GM23338 (cell line): ENCODE measurements at regions not wholly inside any gene's neighbourhood (a gene's known extent, or its start where the extent isn't known, plus 50 kb on each side); places are given as distances from the start of the nearest gene placed in this dataset.

Experiments
- CREB1 ChIP-seq: fragments of 250-450 bp; sonication (Bioruptor Pico); IDR thresholded peaks from 2 replicates; pipeline ENCODE4 v1.5.0; 2020; ENCODE audit warnings: low read depth, mild to moderate bottlenecking, moderate library complexity
- EZH2 ChIP-seq: fragments of 200-600 bp; sonication (generic); IDR thresholded peaks from one replicate; pipeline ENCODE4 v1.8.0; 2017; ENCODE audit warnings: antibody characterized with exemption, mild to moderate bottlenecking, low read depth; ENCODE audit not compliant: unreplicated experiment
- EZH2phosphoT487 ChIP-seq: fragments of 200-600 bp; sonication (generic); IDR thresholded peaks from one replicate; pipeline ENCODE4 v1.8.1; 2018; ENCODE audit warnings: antibody characterized with exemption; ENCODE audit not compliant: unreplicated experiment
- JUNB ChIP-seq: IDR thresholded peaks from one replicate; pipeline ENCODE4 v1.6.1; 2016; ENCODE audit warnings: antibody characterized with exemption; ENCODE audit not compliant: unreplicated experiment
- POLR2AphosphoS5 ChIP-seq: IDR thresholded peaks from 2 replicates; pipeline ENCODE4 v1.6.1; 2016; ENCODE audit warnings: antibody characterized with exemption, low read depth
- ZNF114 ChIP-seq: fragments of 250-450 bp; sonication (Bioruptor Pico); IDR thresholded peaks from 2 replicates; pipeline ENCODE4 v1.5.0; 2020; ENCODE audit warnings: mild to moderate bottlenecking, moderate library complexity
- TF ChIP-seq, protein P1 (sequence below), 2 experiments: fragments of 200-600 bp in 1 of 2; sonication (generic) in 1 of 2; conservative IDR thresholded peaks; 2 replicates each; pipeline versions ENCODE4 v1.5.1 to v1.6.1; 2016 to 2017; ENCODE audit warnings: antibody characterized with exemption in 2 of 2, low read depth in 2 of 2, mild to moderate bottlenecking in 2 of 2, moderate library complexity in 1 of 2
- TF ChIP-seq, protein P2 (sequence below): IDR thresholded peaks from 2 replicates; pipeline ENCODE4 v1.6.1; 2016; ENCODE audit warnings: antibody characterized with exemption
- TF ChIP-seq, protein P3 (sequence below): IDR thresholded peaks from one replicate; pipeline ENCODE4 v1.6.1; 2018; ENCODE audit warnings: antibody characterized with exemption; ENCODE audit not compliant: unreplicated experiment

DNA sequence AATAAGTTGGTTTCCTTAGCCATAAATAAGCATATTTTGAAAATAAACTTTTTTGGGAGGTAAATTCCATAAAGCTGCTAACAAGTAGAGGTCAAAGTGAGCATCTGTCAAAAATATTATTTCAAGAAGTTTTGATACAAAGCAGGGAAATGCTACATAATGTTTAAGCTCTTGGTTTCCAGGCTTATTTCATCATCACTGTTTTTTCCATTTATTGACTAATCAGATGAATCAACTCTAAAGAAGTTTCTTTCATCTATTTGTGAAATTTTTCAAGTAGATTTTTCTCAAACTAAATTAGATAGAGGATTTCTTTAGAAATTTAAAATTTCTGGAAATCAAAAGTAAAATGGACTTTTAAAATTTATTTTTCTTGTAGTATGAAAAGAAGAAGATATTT lies 89.5 kb upstream of the TBX18 start:
- TF ChIP-seq EZH2phosphoT487 (no peak), POLR2AphosphoS5 (no peak), JUNB (no peak), CREB1 (CRISPR knock-in tag) (no peak), EZH2 (no peak), ZNF114 (CRISPR knock-in tag) (no peak)
- TF ChIP-seq, protein P1, sequence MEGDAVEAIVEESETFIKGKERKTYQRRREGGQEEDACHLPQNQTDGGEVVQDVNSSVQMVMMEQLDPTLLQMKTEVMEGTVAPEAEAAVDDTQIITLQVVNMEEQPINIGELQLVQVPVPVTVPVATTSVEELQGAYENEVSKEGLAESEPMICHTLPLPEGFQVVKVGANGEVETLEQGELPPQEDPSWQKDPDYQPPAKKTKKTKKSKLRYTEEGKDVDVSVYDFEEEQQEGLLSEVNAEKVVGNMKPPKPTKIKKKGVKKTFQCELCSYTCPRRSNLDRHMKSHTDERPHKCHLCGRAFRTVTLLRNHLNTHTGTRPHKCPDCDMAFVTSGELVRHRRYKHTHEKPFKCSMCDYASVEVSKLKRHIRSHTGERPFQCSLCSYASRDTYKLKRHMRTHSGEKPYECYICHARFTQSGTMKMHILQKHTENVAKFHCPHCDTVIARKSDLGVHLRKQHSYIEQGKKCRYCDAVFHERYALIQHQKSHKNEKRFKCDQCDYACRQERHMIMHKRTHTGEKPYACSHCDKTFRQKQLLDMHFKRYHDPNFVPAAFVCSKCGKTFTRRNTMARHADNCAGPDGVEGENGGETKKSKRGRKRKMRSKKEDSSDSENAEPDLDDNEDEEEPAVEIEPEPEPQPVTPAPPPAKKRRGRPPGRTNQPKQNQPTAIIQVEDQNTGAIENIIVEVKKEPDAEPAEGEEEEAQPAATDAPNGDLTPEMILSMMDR (conservative IDR thresholded peaks at IDR 0.05; ENCODE audit: low read depth in 2 of 2) = no peak
- TF ChIP-seq, protein P2, sequence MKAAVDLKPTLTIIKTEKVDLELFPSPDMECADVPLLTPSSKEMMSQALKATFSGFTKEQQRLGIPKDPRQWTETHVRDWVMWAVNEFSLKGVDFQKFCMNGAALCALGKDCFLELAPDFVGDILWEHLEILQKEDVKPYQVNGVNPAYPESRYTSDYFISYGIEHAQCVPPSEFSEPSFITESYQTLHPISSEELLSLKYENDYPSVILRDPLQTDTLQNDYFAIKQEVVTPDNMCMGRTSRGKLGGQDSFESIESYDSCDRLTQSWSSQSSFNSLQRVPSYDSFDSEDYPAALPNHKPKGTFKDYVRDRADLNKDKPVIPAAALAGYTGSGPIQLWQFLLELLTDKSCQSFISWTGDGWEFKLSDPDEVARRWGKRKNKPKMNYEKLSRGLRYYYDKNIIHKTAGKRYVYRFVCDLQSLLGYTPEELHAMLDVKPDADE = no peak
- TF ChIP-seq, protein P3, sequence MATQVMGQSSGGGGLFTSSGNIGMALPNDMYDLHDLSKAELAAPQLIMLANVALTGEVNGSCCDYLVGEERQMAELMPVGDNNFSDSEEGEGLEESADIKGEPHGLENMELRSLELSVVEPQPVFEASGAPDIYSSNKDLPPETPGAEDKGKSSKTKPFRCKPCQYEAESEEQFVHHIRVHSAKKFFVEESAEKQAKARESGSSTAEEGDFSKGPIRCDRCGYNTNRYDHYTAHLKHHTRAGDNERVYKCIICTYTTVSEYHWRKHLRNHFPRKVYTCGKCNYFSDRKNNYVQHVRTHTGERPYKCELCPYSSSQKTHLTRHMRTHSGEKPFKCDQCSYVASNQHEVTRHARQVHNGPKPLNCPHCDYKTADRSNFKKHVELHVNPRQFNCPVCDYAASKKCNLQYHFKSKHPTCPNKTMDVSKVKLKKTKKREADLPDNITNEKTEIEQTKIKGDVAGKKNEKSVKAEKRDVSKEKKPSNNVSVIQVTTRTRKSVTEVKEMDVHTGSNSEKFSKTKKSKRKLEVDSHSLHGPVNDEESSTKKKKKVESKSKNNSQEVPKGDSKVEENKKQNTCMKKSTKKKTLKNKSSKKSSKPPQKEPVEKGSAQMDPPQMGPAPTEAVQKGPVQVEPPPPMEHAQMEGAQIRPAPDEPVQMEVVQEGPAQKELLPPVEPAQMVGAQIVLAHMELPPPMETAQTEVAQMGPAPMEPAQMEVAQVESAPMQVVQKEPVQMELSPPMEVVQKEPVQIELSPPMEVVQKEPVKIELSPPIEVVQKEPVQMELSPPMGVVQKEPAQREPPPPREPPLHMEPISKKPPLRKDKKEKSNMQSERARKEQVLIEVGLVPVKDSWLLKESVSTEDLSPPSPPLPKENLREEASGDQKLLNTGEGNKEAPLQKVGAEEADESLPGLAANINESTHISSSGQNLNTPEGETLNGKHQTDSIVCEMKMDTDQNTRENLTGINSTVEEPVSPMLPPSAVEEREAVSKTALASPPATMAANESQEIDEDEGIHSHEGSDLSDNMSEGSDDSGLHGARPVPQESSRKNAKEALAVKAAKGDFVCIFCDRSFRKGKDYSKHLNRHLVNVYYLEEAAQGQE = no peak
